ENCODE measurements at regions not wholly inside any gene's neighbourhood (a gene's known extent, or its start where the extent isn't known, plus 50 kb on each side); places are given as distances from the start of the nearest gene placed in this dataset.
A peak's percentile ranks its signal among the peaks of the same experiment; 100 is the strongest.
"Not testable (repeated sequence)": the region's sequence is repeated elsewhere in the genome, so short reads cannot be mapped to it uniquely, and the experiment has no call there.

GRCh38 chr12:47478426-47478825 is 227.4 kb downstream of the RPAP3 start:
- Mint-ChIP-seq H3K36me3 (ENCODE audit: low read depth) (no peaks in the 10 kb centered on the region), H3K4me1 (ENCODE audit: low read depth) (no peaks in the 10 kb centered on the region), H3K4me3 (no peak overlapping the region), H3K27ac (no peak overlapping the region), H3K27me3 (no peaks in the 10 kb centered on the region), H3K9me3 (peaks cover 30% of the 10 kb centered on the region)
- no peak for DNase-seq

GRCh38 chr12:47473091-47473490 is 232.7 kb downstream of the RPAP3 start:
- no peaks in the 10 kb centered on the region for H3K27me3 Mint-ChIP-seq
- no peak overlapping the region for H3K4me3 Mint-ChIP-seq
- no peak for DNase-seq
- peaks cover 11% of the 10 kb centered on the region for H3K4me1 Mint-ChIP-seq (ENCODE audit: low read depth)
- no peaks in the 10 kb centered on the region for H3K36me3 Mint-ChIP-seq (ENCODE audit: low read depth)
- H3K9me3 Mint-ChIP-seq, result peaks cover 29% of the 10 kb centered on the region
- no peak overlapping the region for H3K27ac Mint-ChIP-seq

- H3K4me1 Mint-ChIP-seq (ENCODE audit: low read depth), result peaks cover 14% of the 10 kb centered on the region
- not testable (repeated sequence) for H3K4me3 Mint-ChIP-seq; H3K27me3 Mint-ChIP-seq; H3K36me3 Mint-ChIP-seq (ENCODE audit: low read depth); DNase-seq; H3K27ac Mint-ChIP-seq; H3K9me3 Mint-ChIP-seq
Measured at GRCh38 chr12:47470349-47470748, 235.5 kb downstream of the RPAP3 start.

- not testable (repeated sequence) for H3K4me3 Mint-ChIP-seq; H3K4me1 Mint-ChIP-seq (ENCODE audit: low read depth); H3K27ac Mint-ChIP-seq; H3K27me3 Mint-ChIP-seq; DNase-seq; H3K36me3 Mint-ChIP-seq (ENCODE audit: low read depth)
- H3K9me3 Mint-ChIP-seq, result peaks cover 17% of the 10 kb centered on the region
Measured at GRCh38 chr12:47463918-47464317, 241.9 kb downstream of the RPAP3 start.

GRCh38 chr12:47458279-47458678 is 247.6 kb downstream of the RPAP3 start:
- Mint-ChIP-seq H3K27ac (no peak overlapping the region), H3K4me3 (no peak overlapping the region), H3K27me3 (peaks cover 11% of the 10 kb centered on the region), H3K4me1 (ENCODE audit: low read depth) (no peaks in the 10 kb centered on the region), H3K9me3 (peaks cover 17% of the 10 kb centered on the region), H3K36me3 (ENCODE audit: low read depth) (no peaks in the 10 kb centered on the region)
- DNase-seq, result no peak

- Mint-ChIP-seq H3K36me3 (ENCODE audit: low read depth) (no peaks in the 10 kb centered on the region), H3K27me3 (peaks cover under 1% of the 10 kb centered on the region), H3K27ac (no peak overlapping the region), H3K9me3 (peaks cover 2% of the 10 kb centered on the region), H3K4me1 (ENCODE audit: low read depth) (no peaks in the 10 kb centered on the region), H3K4me3 (no peak overlapping the region)
- no peak for DNase-seq
Measured at GRCh38 chr12:47449797-47450196, 256.0 kb downstream of the RPAP3 start.

- peaks cover 38% of the 10 kb centered on the region for H3K9me3 Mint-ChIP-seq
- no peaks in the 10 kb centered on the region for H3K36me3 Mint-ChIP-seq (ENCODE audit: low read depth)
- no peak overlapping the region for H3K27ac Mint-ChIP-seq
- no peaks in the 10 kb centered on the region for H3K27me3 Mint-ChIP-seq
- H3K4me1 Mint-ChIP-seq (ENCODE audit: low read depth), result no peaks in the 10 kb centered on the region
- DNase-seq, result no peak
- H3K4me3 Mint-ChIP-seq, result no peak overlapping the region
Measured at GRCh38 chr12:47442310-47442709, 263.5 kb downstream of the RPAP3 start.

GRCh38 chr12:47441490-47441889 is 264.3 kb downstream of the RPAP3 start:
- no peaks in the 10 kb centered on the region for H3K4me1 Mint-ChIP-seq (ENCODE audit: low read depth)
- no peak overlapping the region for H3K27ac Mint-ChIP-seq
- no peak overlapping the region for H3K4me3 Mint-ChIP-seq
- no peaks in the 10 kb centered on the region for H3K27me3 Mint-ChIP-seq
- DNase-seq, result no peak
- H3K9me3 Mint-ChIP-seq, result peaks cover 38% of the 10 kb centered on the region
- no peaks in the 10 kb centered on the region for H3K36me3 Mint-ChIP-seq (ENCODE audit: low read depth)

GRCh38 chr12:47438175-47438574 is 267.7 kb downstream of the RPAP3 start:
- Mint-ChIP-seq H3K4me1 (ENCODE audit: low read depth) (no peaks in the 10 kb centered on the region), H3K27ac (no peak overlapping the region), H3K27me3 (no peaks in the 10 kb centered on the region), H3K4me3 (no peak overlapping the region), H3K36me3 (ENCODE audit: low read depth) (no peaks in the 10 kb centered on the region), H3K9me3 (peaks cover 26% of the 10 kb centered on the region)
- DNase-seq, result no peak

- DNase-seq, result no peak
- Mint-ChIP-seq H3K4me3 (no peak overlapping the region), H3K27ac (no peak overlapping the region), H3K4me1 (ENCODE audit: low read depth) (no peaks in the 10 kb centered on the region), H3K36me3 (ENCODE audit: low read depth) (no peaks in the 10 kb centered on the region), H3K27me3 (no peaks in the 10 kb centered on the region), H3K9me3 (peaks cover 20% of the 10 kb centered on the region)
Measured at GRCh38 chr12:47437570-47437969, 268.3 kb downstream of the RPAP3 start.

- H3K4me3 Mint-ChIP-seq, result no peak overlapping the region
- H3K27me3 Mint-ChIP-seq, result no peaks in the 10 kb centered on the region
- H3K4me1 Mint-ChIP-seq (ENCODE audit: low read depth), result no peaks in the 10 kb centered on the region
- peaks cover 10% of the 10 kb centered on the region for H3K9me3 Mint-ChIP-seq
- no peaks in the 10 kb centered on the region for H3K36me3 Mint-ChIP-seq (ENCODE audit: low read depth)
- no peak for DNase-seq
- no peak overlapping the region for H3K27ac Mint-ChIP-seq
Measured at GRCh38 chr12:47433876-47434275, 272.0 kb downstream of the RPAP3 start.

GRCh38 chr12:47426678-47427309 is 279.0 kb downstream of the RPAP3 start:
- not testable (repeated sequence) for DNase-seq; H3K36me3 Mint-ChIP-seq (ENCODE audit: low read depth); H3K27me3 Mint-ChIP-seq
- H3K27ac Mint-ChIP-seq, result peak overlapping the region; percentile 64
- H3K9me3 Mint-ChIP-seq, result peaks cover 10% of the 10 kb centered on the region
- H3K4me3 Mint-ChIP-seq, result peak overlapping the region; percentile 63
- H3K4me1 Mint-ChIP-seq (ENCODE audit: low read depth), result peaks cover 23% of the 10 kb centered on the region

GRCh38 chr12:47422611-47423010 is 283.2 kb downstream of the RPAP3 start:
- H3K4me3 Mint-ChIP-seq, result no peak overlapping the region
- H3K27me3 Mint-ChIP-seq, result no peaks in the 10 kb centered on the region
- no peak overlapping the region for H3K27ac Mint-ChIP-seq
- H3K4me1 Mint-ChIP-seq (ENCODE audit: low read depth), result peaks cover 48% of the 10 kb centered on the region
- H3K36me3 Mint-ChIP-seq (ENCODE audit: low read depth), result peaks cover 2% of the 10 kb centered on the region
- H3K9me3 Mint-ChIP-seq, result peaks cover 10% of the 10 kb centered on the region
- no peak for DNase-seq

GRCh38 chr12:47419497-47419896 is 286.3 kb downstream of the RPAP3 start:
- Mint-ChIP-seq H3K4me1 (ENCODE audit: low read depth) (peaks cover 62% of the 10 kb centered on the region), H3K4me3 (peak overlapping the region; percentile 25), H3K27ac (peak overlapping the region; percentile 93), H3K36me3 (ENCODE audit: low read depth) (peaks cover 9% of the 10 kb centered on the region), H3K9me3 (peaks cover 17% of the 10 kb centered on the region), H3K27me3 (no peaks in the 10 kb centered on the region)
- no peak for DNase-seq

GRCh38 chr12:47417955-47418354 is 287.9 kb downstream of the RPAP3 start:
- H3K9me3 Mint-ChIP-seq, result peaks cover 14% of the 10 kb centered on the region

GRCh38 chr12:47417121-47417520 is 288.7 kb downstream of the RPAP3 start:
- Mint-ChIP-seq H3K27me3 (no peaks in the 10 kb centered on the region), H3K4me1 (ENCODE audit: low read depth) (peaks cover 72% of the 10 kb centered on the region), H3K36me3 (ENCODE audit: low read depth) (peaks cover 9% of the 10 kb centered on the region), H3K27ac (no peak overlapping the region), H3K9me3 (peaks cover 10% of the 10 kb centered on the region), H3K4me3 (no peak overlapping the region)
- no peak for DNase-seq

More at GRCh38 chr12:47417955-47418354, 287.9 kb downstream of the RPAP3 start:
- Mint-ChIP-seq H3K27ac (no peak overlapping the region), H3K4me1 (ENCODE audit: low read depth) (peaks cover 72% of the 10 kb centered on the region), H3K4me3 (no peak overlapping the region), H3K27me3 (no peaks in the 10 kb centered on the region), H3K36me3 (ENCODE audit: low read depth) (peaks cover 9% of the 10 kb centered on the region)
- no peak for DNase-seq
